ENCODE measurements at regions not wholly inside any gene's neighbourhood (a gene's known extent, or its start where the extent isn't known, plus 50 kb on each side); places are given as distances from the start of the nearest gene placed in this dataset.

DNA sequence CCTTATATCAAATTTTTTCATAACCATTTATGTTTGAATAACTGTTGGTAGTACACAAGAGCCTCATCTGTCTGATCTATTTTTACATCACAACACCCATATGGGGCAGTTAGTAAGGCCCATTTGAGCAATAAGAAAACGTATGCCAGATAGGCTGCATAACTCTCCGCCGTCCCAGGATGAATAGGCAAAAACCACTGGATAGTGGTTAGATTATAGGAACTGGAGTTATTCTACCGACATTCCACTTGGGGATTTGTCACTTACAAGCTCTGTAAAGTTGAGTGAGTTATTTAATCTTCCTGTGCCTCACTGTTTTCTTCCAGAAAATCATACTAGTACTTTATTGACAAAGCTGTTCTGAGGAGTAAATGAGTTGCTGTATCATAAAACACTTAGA, 881.9 kb downstream of the QKI start:
- DNase-seq (ENCODE audit: low read depth in 2 of 2) = no peak

DNA sequence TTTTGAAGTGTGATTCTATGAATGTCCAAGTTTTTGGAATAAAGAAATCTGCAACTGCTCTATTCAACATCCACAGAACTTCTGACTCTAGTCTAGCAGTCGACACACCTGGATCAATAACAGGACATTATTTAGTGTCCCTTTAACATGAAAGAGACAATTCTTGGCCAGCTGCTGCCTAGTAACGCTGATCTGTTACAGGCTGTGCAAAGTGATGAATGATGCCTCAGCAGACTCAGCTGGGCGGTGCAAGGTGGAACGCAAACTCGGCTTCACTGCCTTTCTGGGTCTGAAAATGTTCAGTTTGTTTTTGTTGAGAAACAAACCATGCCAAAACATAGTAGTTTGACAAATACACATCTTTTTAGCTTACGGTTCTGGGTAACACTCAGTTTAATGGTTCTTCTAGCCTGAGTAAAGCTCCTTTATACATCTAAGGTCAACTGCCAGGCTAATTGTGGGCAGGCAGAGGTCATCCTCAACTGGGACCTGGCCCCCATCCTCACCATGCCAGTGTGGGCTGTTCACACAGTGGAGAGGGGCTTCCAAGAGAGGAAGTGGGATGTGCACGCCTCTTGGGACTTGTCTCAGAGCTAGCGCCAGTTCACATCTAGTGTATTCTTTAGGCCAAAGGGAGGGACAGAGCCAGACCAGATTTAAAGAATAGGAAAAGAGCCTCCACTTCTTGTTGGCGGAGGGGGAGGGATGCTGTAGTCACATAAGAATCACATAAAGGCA, 879.7 kb downstream of the QKI start:
- DNase-seq (ENCODE audit: low read depth in 2 of 2) = no peak

DNA sequence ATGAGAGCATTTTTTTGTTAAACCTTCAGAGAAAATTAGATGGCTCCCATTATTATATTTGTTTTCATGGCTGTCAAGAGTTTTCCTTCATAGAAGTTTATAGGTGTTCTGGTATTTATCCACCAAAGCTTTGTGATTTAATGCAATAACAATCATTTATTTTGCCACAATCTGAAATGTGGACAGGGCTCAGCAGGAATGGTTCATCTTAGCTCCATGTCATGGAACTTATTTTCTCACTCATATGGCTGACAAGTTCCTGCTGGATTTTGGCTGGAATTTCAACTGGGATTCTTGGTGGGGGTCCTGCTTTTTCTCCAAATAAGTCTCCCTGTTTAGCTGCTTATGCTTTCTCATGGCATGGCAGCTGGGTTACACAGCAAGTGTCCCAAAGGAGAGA, 876.7 kb downstream of the QKI start:
- DNase-seq (ENCODE audit: low read depth in 2 of 2) = no peak

DNA sequence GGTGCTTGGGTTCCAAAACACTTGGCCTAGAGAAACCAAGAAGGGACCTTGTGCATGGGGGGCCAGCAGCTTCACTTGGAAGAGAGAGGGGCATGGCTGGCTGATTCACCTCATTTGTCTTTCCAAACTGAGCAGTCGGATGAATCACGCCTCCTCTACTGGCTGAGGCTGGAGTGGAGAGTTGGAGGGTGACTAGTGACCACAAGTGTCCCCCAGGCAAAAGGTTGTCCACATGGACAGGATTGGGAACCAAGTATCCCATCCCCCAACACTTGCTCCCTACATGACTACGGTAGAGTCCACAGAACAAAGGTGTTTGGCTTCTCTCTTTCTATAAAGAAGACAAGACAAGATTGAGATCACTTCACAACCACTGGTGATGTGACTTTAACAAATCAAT, 875.6 kb downstream of the QKI start:
- DNase-seq (ENCODE audit: low read depth in 2 of 2) = no peak

DNA sequence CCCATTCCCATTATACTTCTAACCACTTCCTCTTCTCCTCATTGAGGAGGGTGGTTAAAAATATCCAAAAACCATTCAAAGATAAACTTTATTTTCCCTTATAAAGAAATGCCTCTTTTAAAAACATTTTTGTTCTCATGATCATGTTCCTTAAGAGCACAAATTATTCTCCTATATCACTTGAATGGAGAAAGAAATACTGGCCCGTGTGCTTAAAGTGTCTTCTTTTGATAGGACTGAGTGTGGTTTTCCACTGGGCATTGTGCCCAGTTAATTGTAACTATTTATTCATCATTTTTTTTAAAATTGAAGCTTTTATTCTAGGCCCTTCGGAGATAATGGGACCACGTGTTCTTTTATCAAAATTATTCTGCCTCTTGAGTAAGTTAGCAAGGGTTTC, 871.5 kb downstream of the QKI start:
- DNase-seq (ENCODE audit: low read depth in 2 of 2) = no peak

DNA sequence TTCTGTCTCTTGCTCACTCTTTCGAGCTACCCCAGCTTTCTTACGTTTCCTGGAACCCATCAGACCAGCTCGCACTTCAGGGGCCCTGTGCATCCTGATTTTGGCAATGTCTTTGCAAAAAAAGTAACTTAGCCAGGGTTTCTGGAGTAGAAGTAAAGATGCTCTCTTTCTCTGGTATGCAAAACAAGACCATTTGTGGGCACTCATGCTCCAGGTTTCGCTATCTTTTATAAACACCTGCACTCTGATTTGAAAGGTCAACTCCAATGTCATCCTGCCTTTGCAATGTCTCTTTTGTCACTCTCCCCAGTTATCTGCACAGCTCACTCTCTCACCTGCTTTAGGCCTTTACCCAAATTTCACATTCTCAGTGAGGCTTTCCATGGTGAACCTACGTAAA, 869.1 kb downstream of the QKI start:
- DNase-seq (ENCODE audit: low read depth in 2 of 2) = no peak

DNA sequence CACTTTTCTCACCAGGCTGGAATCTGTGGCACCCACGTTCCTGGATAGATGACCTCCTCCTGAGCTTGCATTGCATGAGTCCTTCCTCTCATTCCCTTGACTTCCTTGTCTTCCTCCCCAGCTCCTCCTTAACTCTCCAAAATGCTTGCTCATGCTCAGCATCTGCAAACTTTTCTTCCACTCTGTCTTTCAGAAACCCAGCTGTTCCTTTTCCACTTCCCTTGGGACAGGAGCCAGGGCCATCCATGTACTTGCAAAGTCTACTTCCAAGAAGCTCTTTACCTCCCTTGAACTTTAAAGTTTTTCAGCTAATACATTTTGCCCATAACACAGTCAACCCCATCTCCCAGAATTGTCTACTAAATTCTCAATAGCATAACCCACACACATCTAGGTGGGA, 861.7 kb downstream of the QKI start:
- DNase-seq (ENCODE audit: low read depth in 2 of 2) = no peak

DNA sequence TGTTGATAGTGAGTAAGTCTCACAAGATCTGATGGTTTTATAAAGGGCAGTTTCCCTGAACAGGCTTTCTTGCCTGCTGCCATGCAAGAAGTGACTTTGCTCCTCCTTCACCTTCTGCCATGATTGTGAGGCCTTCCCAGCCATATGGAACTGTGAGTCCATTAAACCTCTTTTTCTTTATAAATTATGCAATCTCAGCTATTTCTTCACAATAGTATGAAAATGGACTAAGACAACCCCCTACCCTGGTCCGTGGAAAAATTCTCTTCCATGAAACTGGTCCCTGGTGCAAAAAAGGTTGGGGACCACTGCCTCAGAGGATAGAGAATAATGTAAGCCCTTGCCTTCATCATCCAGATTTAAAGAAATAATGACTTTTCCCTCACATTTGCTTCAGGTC, 861.3 kb downstream of the QKI start:
- DNase-seq (ENCODE audit: low read depth in 2 of 2) = no peak

DNA sequence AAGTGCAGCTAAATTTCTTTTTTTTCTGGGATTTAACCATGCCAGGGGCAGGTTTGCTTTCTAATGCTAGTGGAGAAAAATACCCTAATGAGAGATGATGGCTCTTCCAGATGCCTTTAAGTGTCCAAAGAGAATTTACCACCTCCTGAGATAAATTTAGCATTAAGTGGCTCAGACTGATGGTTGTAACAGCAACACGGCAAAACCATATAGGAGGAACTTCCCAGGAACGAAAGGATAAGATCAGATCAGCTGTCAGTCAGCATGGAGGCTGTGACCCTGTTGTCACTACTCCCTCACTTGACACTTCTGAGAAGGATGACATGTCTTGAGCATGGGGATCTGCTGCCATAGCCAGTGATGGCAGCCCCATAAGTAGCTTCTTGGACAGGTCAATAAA, 860.0 kb downstream of the QKI start:
- no peak for DNase-seq (ENCODE audit: low read depth in 2 of 2)

DNA sequence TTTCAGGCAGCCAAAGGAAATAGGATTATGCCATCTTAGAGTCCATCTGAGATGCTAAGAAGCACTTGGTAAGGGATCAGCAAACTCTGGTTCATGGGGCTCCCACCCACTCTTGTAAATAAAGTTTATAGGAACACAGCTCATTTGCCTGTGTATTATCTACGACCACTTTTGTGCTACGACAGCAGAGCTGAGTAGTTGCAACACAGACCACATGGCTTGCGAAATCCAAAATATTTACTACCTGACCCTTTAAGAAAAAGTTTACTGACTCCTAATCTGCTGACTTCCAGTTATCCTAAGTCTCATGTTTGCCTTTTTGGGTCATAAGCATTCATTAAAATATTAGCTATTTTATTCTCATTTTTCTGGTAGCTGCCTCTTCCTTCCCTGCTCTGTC, 859.0 kb downstream of the QKI start:
- no peak for DNase-seq (ENCODE audit: low read depth in 2 of 2)

DNA sequence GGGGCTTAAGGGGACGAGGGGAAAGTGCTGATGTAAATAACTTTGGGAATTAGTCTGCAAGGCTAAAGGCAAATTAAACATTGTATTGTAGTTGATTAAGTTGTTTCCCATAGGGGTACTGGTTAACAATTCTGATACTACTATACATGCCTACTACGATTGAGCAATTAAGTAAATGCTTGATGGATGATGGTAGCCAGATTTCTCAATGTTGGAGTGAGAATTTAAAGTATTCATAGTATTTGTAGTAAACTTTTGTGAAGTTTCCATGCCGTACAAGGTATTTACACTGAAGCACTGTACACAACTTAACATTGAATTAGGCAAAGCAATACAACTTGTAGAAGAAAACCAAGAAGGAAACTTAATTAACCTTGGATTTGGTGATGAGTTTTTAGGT, 852.3 kb downstream of the QKI start:
- no peak for DNase-seq (ENCODE audit: low read depth in 2 of 2)

DNA sequence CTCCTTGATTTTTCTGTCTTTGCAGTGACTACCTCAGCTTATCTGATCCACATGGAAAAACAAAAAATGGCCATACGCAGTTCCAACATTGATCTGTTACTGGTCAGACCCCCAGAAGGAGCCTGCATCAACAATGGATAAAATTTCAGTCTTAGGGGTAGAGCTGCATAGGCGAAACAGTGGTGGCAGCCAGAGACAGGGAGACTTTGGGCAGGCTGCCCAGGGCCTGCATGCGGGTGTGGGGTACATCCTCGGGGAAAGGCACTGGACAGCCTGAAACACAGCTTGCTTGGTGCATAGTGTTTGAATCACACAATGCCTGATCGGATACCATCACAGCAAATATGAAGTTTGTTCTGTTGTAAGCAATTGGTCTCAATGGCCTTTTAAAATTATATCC, 847.8 kb downstream of the QKI start:
- no peak for DNase-seq (ENCODE audit: low read depth in 2 of 2)

DNA sequence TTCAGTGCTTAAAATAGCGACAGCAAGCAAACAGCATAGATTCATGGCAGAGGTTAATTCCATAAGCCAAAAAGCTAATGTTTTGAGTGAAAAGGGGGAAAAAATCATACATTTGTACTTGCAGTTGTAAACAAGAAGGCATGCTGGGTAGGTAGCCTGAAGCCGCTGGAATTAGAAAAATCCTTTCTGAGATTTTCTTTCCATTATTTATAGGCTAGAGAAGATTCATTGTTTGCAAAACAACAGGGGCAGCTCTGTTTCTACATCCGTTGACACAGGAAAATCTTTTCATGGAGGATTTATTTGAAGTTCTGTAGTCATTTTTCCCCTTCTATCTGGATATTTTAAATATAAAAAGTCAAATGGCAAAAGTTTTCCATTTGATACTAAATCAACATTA, 843.9 kb downstream of the QKI start:
- DNase-seq (ENCODE audit: low read depth in 2 of 2) = no peak

DNA sequence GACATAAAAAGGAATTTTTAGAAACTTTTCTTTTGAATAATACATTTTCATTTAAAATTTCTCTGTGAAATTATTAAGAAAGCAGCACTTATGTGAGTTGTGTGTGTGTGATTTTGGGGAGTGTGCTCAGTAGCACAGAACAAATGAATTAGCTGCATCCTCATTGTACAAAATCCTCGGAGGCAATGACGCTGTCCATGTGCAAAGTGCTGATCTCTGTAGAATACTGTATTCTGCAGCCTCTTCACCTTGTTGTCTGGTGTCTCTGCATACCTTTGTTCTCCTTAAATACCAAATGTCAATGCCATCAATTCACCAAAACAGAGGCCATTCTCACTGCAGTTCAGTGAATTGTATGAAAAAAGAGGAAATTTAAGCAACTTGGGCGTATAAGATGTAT, 838.4 kb downstream of the QKI start:
- no peak for DNase-seq (ENCODE audit: low read depth in 2 of 2)

DNA sequence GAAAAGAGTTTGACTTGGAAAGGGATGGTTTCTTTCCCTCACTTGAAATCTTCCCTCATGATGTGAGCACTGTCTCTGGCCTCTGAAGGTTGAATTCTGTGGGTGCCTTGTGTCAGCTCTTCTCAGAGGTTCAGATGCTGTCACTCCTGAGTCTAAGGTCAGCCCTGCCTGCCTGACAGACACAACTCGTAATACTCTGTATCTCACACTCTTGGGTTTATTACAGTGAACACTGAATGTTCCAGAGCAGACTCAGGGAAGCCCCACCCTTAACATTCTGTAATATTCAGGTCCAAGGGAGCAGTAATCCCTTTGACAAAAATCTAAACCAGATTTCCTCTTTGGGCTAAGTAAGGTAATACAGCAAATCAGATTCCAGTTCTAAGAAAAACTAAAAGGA, 837.8 kb downstream of the QKI start:
- no peak for DNase-seq (ENCODE audit: low read depth in 2 of 2)

DNA sequence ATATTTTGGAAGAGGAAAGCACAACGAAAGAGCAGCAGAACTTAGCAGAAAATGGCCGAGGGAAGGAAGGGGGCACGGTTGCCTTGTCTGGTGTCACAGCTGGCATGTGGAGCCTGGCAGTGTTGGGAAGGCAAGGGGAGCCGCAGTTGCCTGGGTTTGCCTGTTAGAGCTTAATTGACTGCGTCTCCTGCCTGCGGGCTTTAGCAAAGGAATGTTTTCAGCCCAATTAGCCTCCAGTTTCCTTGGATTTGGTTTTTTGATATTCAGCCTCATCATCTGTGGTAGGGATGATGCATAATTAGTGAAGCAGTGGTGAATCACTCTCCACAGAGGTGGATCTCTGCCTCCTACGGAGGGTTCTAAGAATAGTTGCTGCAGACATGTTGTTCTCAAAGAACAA, 832.6 kb downstream of the QKI start:
- DNase-seq (ENCODE audit: low read depth in 2 of 2) = no peak

DNA sequence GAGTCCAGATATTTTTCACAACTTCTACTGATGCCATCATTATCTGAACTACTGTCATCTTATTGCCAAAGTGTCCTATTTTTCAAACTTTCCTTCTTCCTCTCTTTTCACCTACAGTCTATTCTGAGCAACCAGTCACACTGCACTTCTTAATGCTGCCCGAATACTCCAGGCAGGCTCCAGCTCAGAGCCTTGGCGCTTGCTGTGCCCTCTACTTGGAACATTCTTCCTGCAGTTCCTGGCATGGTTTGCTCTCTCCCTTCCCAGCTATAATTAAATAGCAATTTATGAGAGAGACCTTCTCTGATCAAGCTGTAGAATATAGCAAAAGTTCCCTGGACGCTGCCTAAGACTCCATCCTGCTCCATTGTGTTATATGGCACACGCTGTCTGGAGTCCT, 831.6 kb downstream of the QKI start:
- no peak for DNase-seq (ENCODE audit: low read depth in 2 of 2)

DNA sequence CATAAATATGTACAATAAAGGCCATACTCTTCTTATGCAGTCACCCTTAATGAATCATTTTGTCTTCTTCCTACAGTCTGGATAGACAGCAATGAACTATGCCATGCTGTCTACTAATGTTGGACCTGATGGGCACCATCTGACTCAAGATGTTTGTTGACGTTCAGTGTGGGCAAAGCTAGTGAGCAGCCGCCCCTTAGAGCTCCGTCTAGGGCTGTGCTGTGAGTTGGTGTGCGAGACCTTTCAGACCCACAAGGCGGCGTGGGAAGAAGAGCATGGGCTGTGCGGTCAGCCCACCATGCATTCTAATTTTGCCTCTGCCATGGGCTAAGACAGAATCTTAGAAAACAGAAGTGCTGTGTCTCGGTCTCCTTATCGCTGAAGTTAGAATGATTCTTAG, 829.4 kb downstream of the QKI start:
- DNase-seq (ENCODE audit: low read depth in 2 of 2) = no peak

DNA sequence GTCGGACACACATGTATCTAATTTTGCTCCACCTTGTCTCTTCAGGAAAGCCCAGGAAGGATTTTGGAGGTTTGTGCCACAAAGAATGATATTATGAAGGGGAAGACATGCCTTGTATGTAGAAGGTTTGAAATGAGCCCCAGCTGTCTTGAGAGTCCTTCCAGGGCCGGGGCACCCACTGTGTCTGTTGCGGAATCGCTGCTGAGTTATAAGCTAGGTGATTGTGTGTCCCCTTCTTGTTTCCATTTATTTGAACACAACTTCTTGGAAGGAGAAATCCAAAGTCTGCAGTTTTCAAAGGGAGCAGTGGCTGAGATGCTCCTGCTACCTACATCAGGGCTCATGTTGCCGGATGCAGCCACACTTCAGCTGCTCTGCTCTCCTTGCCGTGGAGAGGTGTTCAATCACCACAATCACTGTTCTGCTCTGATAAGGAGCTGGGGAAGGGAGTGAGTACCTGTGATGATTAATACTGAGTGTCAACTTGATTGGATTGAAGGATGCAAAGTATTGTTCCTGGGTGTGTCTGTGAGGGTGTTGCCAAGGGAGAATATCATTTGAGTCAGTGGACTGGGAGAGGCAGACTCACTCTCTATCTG, 828.6 kb downstream of the QKI start:
- DNase-seq (ENCODE audit: low read depth in 2 of 2) = no peak

DNA sequence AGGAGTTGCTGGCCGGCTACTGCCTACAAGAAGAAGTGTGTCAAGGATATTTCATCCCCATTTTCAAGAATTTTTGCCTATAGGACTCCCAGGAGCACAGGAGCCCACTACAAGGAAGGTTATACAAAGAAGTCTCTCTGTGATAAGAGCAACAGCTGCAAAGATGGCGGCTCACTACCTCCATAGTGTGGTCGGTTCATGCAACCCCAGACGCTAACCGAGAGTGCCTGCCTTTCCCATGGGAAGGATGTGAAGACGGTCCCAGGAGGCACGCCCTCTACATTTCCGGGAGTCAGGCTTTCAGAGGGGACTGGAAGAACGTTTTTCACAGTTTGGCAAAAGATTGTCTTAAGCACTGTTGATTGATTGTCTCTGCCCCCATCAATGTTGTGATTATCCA, 816.3 kb downstream of the QKI start:
- DNase-seq (ENCODE audit: low read depth in 2 of 2) = no peak

DNA sequence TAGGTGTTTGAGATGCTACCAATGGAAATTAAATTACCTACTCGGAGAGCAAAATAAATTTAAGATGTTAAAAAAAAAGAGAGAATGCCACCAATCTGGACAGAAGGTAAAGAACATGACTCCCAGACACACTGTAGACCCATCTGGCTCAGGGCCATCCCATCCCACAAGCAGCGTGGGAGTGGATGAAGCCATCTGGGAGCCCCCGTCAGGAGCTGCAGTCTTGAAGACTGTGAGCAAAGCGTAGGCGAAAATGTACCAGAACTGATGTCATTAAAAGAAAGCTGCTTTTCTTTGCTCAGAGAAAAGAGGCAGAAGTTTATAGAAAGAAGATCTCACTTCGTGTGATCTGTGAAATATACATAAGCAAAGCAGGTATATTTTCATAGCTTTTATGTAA, 815.7 kb downstream of the QKI start:
- no peak for DNase-seq (ENCODE audit: low read depth in 2 of 2)

DNA sequence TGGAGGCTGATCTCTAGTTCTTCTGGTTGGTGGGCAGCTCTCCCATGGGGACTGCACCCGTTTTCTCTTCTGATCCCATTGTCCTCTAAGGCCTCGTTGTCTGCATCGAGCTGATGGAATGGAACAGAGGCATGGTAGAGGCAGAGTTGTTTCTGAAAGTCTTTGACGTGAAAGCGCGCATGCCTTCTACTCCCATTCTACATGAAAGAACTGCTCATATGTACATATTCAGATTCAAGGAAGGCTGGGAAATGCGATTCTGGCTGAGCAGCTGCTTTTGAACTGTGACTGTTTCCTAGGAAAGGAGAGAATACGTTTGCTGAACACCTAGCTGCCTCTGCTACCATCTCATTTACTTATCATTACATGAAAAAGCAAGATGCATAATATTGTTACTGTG, 815.2 kb downstream of the QKI start:
- DNase-seq (ENCODE audit: low read depth in 2 of 2) = no peak

DNA sequence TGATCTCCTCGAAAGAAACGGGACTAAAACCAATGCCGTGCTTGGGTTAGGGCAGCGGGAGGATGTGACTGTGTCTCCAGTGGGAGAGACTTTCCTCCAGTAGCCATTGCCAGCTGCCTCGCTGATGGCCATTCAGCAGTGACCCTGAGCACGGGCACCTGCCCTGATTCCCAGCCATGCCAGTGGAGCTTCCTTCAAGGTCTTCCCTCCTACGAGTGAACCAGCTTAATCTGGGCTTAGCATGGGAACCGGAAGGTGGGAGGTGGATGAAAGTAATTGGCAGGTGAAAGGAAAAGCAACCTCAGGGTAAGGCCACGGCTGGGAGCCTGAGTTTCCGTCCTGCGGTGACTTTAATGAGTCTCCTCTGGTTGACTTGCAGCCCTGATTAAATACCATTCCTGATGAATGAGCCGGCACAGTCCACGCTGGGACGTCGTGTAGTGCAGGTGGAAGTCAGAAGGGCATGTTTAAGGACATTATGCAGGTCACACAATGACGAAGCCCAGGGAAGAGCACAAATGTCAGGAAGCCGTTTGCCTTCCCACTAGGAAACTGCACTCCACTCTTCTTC, 813.5 kb downstream of the QKI start:
- DNase-seq (ENCODE audit: low read depth in 2 of 2) = no peak

DNA sequence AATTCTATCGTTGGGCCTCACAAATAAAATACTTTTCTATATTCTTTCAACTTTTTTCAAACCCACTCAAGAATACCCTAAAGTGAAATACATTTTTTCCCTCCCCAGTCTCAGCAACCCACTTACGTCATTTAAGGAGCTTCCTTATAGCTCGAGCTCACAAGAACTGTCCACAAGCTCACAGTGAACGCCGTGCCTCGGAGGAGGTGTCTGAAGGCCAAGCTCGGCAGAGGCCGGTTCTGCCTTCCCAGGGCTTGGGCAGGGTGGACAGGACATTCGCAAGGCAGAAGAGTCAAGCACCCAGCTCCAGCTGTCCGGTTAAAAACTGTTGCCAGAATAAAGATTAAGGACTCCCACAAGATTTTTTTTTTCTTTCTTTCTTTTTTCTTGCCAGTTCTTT, 802.3 kb downstream of the QKI start:
- no peak for DNase-seq (ENCODE audit: low read depth in 2 of 2)
